ENCODE measurements at regions not wholly inside any gene's neighbourhood (a gene's known extent, or its start where the extent isn't known, plus 50 kb on each side); places are given as distances from the start of the nearest gene placed in this dataset.

DNA sequence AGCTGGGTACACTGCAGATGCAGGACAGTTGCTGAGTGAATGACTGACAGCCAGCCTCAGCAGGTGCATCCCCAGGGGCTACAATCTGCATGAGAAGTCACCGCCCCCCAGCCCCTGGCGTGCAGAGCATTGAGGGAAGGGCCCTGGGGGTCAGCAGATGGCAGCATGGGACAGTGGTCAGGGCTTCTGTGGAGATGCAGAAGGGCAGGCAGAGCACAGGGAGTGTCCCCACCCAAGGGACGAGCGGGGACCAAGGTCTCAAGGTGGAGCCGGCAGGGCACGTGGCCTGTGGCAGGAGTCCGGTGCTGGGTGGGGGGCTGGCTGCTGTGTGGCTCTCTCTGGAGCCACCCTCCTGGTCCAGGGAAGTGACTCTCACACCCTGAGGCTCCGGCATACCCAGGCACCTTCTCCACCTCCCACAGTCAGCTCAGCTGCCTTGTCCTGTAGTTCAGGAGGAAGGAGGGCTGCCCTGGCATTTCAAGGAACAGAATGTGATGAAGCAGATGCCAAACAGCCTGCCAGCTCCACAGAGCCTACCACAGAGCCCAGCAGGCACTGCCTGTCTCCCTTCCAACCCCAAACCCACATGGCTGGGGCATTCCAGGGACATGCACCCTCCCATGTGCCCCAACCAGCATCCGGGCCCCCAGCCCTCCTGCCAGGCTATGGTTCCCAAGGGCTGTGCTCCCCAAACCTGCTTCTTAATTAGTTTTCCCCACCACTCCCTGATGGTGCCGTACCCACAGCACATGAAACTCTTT is 114.5 kb downstream of the TMEM130 start:
- Histone ChIP-seq H3K14ac (ENCODE audit: low read length in 2 of 2) (no peak overlapping the region), H3K18ac (ENCODE audit: low read depth in 1 of 2, low read length in 2 of 2) (no peak overlapping the region), H3K4me3 (ENCODE audit: insufficient read depth in 1 of 2, low read depth in 1 of 2, low read length in 2 of 2) (no peak overlapping the region), H3K4me2 (ENCODE audit: low read length, poor library complexity, severe bottlenecking) (no peak overlapping the region), H2BK15ac (ENCODE audit: low read depth, poor library complexity, severe bottlenecking) (no peak overlapping the region), H3K4me1 (ENCODE audit: control insufficient read depth, insufficient read depth, low read depth, low read length) (no peaks in the 10 kb centered on the region), H3K27me3 (ENCODE audit: control insufficient read depth in 1 of 2, insufficient read depth in 1 of 2, low read length in 2 of 2) (peaks cover 0 to 5% of the 10 kb centered on the region in 2 experiments), H4K91ac (ENCODE audit: low read length) (no peak overlapping the region), H3K9me3 (ENCODE audit: control insufficient read depth, low read length) (no peaks in the 10 kb centered on the region), H3K9ac (ENCODE audit: low read length) (no peak overlapping the region), H3K4ac (ENCODE audit: low read depth in 1 of 2, low read length in 2 of 2) (no peak overlapping the region), H2BK12ac (ENCODE audit: low read length in 2 of 2) (no peak overlapping the region), H2BK120ac (ENCODE audit: low read depth, low read length) (no peak overlapping the region), H2AFZ (ENCODE audit: low read depth, low read length) (no peak overlapping the region), H3K36me3 (ENCODE audit: control insufficient read depth in 1 of 2, insufficient read depth in 2 of 2, low read depth in 1 of 2, low read length in 2 of 2) (peaks cover 0 to 4% of the 10 kb centered on the region in 2 experiments), H3K27ac (ENCODE audit: low read length, poor library complexity, severe bottlenecking) (no peak overlapping the region), H4K8ac (ENCODE audit: low read length) (no peak overlapping the region), H3K79me1 (replicated peaks; ENCODE audit: low read length, poor library complexity, severe bottlenecking) (no peaks in the 10 kb centered on the region), H3K23ac (ENCODE audit: low read length in 2 of 2) (no peak overlapping the region), H2AK5ac (ENCODE audit: low read length, severe bottlenecking) (no peak overlapping the region), H2BK5ac (ENCODE audit: low read depth, low read length, poor library complexity, severe bottlenecking) (no peak overlapping the region)
- 53% methylated on average over 6 of the region's 10 CpGs for WGBS
- DNase-seq, result no peak

GRCh38 chr7:98758157-98758556 is 111.7 kb downstream of the TMEM130 start:
- DNase-seq, result no peak
- Histone ChIP-seq H2AFZ (ENCODE audit: low read depth, low read length) (no peak overlapping the region), H4K91ac (ENCODE audit: low read length) (no peak overlapping the region), H2BK5ac (ENCODE audit: low read depth, low read length, poor library complexity, severe bottlenecking) (no peak overlapping the region), H3K23ac (ENCODE audit: low read length in 2 of 2) (no peak overlapping the region), H3K79me1 (replicated peaks; ENCODE audit: low read length, poor library complexity, severe bottlenecking) (no peaks in the 10 kb centered on the region), H3K27ac (ENCODE audit: low read length, poor library complexity, severe bottlenecking) (no peak overlapping the region), H3K27me3 (ENCODE audit: control insufficient read depth in 1 of 2, insufficient read depth in 1 of 2, low read length in 2 of 2) (peaks cover 0 to 23% of the 10 kb centered on the region in 2 experiments), H3K14ac (ENCODE audit: low read length in 2 of 2) (no peak overlapping the region), H3K18ac (ENCODE audit: low read depth in 1 of 2, low read length in 2 of 2) (no peak overlapping the region), H2AK5ac (ENCODE audit: low read length, severe bottlenecking) (no peak overlapping the region), H2BK12ac (ENCODE audit: low read length in 2 of 2) (no peak overlapping the region), H3K4me3 (ENCODE audit: insufficient read depth in 1 of 2, low read depth in 1 of 2, low read length in 2 of 2) (no peak overlapping the region), H3K4ac (ENCODE audit: low read depth in 1 of 2, low read length in 2 of 2) (no peak overlapping the region), H2BK15ac (ENCODE audit: low read depth, poor library complexity, severe bottlenecking) (no peak overlapping the region), H3K9ac (ENCODE audit: low read length) (no peak overlapping the region), H3K36me3 (ENCODE audit: control insufficient read depth in 1 of 2, insufficient read depth in 2 of 2, low read depth in 1 of 2, low read length in 2 of 2) (peaks cover 0 to 4% of the 10 kb centered on the region in 2 experiments), H2BK120ac (ENCODE audit: low read depth, low read length) (no peak overlapping the region), H3K4me2 (ENCODE audit: low read length, poor library complexity, severe bottlenecking) (no peak overlapping the region), H3K9me3 (ENCODE audit: control insufficient read depth, low read length) (no peaks in the 10 kb centered on the region), H4K8ac (ENCODE audit: low read length) (no peak overlapping the region), H3K4me1 (ENCODE audit: control insufficient read depth, insufficient read depth, low read depth, low read length) (no peaks in the 10 kb centered on the region)
- WGBS, result 78% methylated on average over 5 of the region's 5 CpGs

DNA sequence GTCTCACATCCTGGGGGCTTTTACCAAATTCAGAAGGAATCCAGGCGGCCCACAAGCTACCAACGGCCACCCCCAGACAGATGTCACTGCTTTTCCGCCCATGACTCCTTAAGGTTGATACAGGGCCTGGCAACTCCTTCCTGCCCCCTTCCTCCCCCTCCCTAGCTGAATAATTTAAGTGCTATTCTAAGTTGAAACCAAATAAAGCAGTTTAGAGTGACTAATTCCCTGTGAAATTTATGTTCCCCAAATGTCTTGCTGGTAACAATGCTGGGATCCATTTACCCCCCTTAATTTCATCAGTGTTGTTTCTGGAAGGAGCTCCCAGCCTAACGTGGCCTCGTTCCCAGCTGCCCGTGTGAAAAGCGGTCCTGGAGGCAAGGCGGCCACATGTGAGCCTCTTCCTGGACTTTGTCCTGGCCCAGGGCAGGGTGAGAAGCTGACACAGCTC is 109.6 kb downstream of the TMEM130 start:
- Histone ChIP-seq H2AK5ac (ENCODE audit: low read length, severe bottlenecking) (no peak overlapping the region), H3K9me3 (ENCODE audit: control insufficient read depth, low read length) (peaks cover 4% of the 10 kb centered on the region), H2BK15ac (ENCODE audit: low read depth, poor library complexity, severe bottlenecking) (no peak overlapping the region), H3K27ac (ENCODE audit: low read length, poor library complexity, severe bottlenecking) (no peak overlapping the region), H2AFZ (ENCODE audit: low read depth, low read length) (no peak overlapping the region), H4K91ac (ENCODE audit: low read length) (no peak overlapping the region), H3K27me3 (ENCODE audit: control insufficient read depth in 1 of 2, insufficient read depth in 1 of 2, low read length in 2 of 2) (peaks cover 0 to 20% of the 10 kb centered on the region in 2 experiments), H3K4ac (ENCODE audit: low read depth in 1 of 2, low read length in 2 of 2) (no peak overlapping the region), H3K18ac (ENCODE audit: low read depth in 1 of 2, low read length in 2 of 2) (no peak overlapping the region), H2BK120ac (ENCODE audit: low read depth, low read length) (no peak overlapping the region), H3K4me1 (ENCODE audit: control insufficient read depth, insufficient read depth, low read depth, low read length) (no peaks in the 10 kb centered on the region), H3K36me3 (ENCODE audit: control insufficient read depth in 1 of 2, insufficient read depth in 2 of 2, low read depth in 1 of 2, low read length in 2 of 2) (peaks cover 0 to 2% of the 10 kb centered on the region in 2 experiments), H3K23ac (ENCODE audit: low read length in 2 of 2) (no peak overlapping the region), H3K4me2 (ENCODE audit: low read length, poor library complexity, severe bottlenecking) (no peak overlapping the region), H3K4me3 (ENCODE audit: insufficient read depth in 1 of 2, low read depth in 1 of 2, low read length in 2 of 2) (no peak overlapping the region), H3K9ac (ENCODE audit: low read length) (no peak overlapping the region), H4K8ac (ENCODE audit: low read length) (no peak overlapping the region), H3K14ac (ENCODE audit: low read length in 2 of 2) (no peak overlapping the region), H2BK5ac (ENCODE audit: low read depth, low read length, poor library complexity, severe bottlenecking) (no peak overlapping the region), H3K79me1 (replicated peaks; ENCODE audit: low read length, poor library complexity, severe bottlenecking) (no peaks in the 10 kb centered on the region), H2BK12ac (ENCODE audit: low read length in 2 of 2) (no peak overlapping the region)
- WGBS, result 79% methylated on average over 6 of the region's 8 CpGs
- DNase-seq, result no peak

- Histone ChIP-seq H2BK5ac (ENCODE audit: low read depth, low read length, poor library complexity, severe bottlenecking) (no peak overlapping the region), H3K4me1 (ENCODE audit: control insufficient read depth, insufficient read depth, low read depth, low read length) (no peaks in the 10 kb centered on the region), H3K14ac (ENCODE audit: low read length in 2 of 2) (no peak overlapping the region), H3K4ac (ENCODE audit: low read depth in 1 of 2, low read length in 2 of 2) (no peak overlapping the region), H3K36me3 (ENCODE audit: control insufficient read depth in 1 of 2, insufficient read depth in 2 of 2, low read depth in 1 of 2, low read length in 2 of 2) (no peaks in the 10 kb centered on the region), H2BK120ac (ENCODE audit: low read depth, low read length) (no peak overlapping the region), H3K79me1 (replicated peaks; ENCODE audit: low read length, poor library complexity, severe bottlenecking) (no peaks in the 10 kb centered on the region), H2BK12ac (ENCODE audit: low read length in 2 of 2) (no peak overlapping the region), H4K8ac (ENCODE audit: low read length) (no peak overlapping the region), H2AK5ac (ENCODE audit: low read length, severe bottlenecking) (no peak overlapping the region), H2BK15ac (ENCODE audit: low read depth, poor library complexity, severe bottlenecking) (no peak overlapping the region), H3K9me3 (ENCODE audit: control insufficient read depth, low read length) (peaks cover 5% of the 10 kb centered on the region), H3K27me3 (ENCODE audit: control insufficient read depth in 1 of 2, insufficient read depth in 1 of 2, low read length in 2 of 2) (peaks cover 0 to 20% of the 10 kb centered on the region in 2 experiments), H3K4me3 (ENCODE audit: insufficient read depth in 1 of 2, low read depth in 1 of 2, low read length in 2 of 2) (no peak overlapping the region), H2AFZ (ENCODE audit: low read depth, low read length) (no peak overlapping the region), H3K27ac (ENCODE audit: low read length, poor library complexity, severe bottlenecking) (no peak overlapping the region), H3K9ac (ENCODE audit: low read length) (no peak overlapping the region), H3K4me2 (ENCODE audit: low read length, poor library complexity, severe bottlenecking) (no peak overlapping the region), H3K23ac (ENCODE audit: low read length in 2 of 2) (no peak overlapping the region), H3K18ac (ENCODE audit: low read depth in 1 of 2, low read length in 2 of 2) (no peak overlapping the region), H4K91ac (ENCODE audit: low read length) (no peak overlapping the region)
- 73% methylated on average over 1 of the region's 1 CpG for WGBS
- DNase-seq, result no peak
Measured at GRCh38 chr7:98761225-98761624, 108.6 kb downstream of the TMEM130 start.

Measured in mesenchymal stem cell (in vitro differentiated cells and primary cell).